Breast epithelium (tissue), 3 donors: ENCODE measurements at regions not wholly inside any gene's neighbourhood (a gene's known extent, or its start where the extent isn't known, plus 50 kb on each side); places are given as distances from the start of the nearest gene placed in this dataset.

ENCODE experiments used
- CTCF ChIP-seq, 3 donors: fragments of 450-650 bp; IDR thresholded peaks; one replicate each; pipeline ENCODE4 v1.5.1; 2016 to 2017; ENCODE audit warnings: antibody characterized with exemption in 3 of 3, mild to moderate bottlenecking in 3 of 3, moderate library complexity in 3 of 3
- POLR2A ChIP-seq: fragments of 450-650 bp; IDR thresholded peaks from one replicate; pipeline ENCODE4 v1.6.1; 2016; ENCODE audit warnings: antibody characterized with exemption, mild to moderate bottlenecking, moderate library complexity
- POLR2AphosphoS5 ChIP-seq, 3 donors: sonication (generic); formaldehyde crosslinking; IDR thresholded peaks; one replicate each; pipeline ENCODE4 v1.6.1; 2017; ENCODE audit warnings: antibody characterized with exemption in 3 of 3

DNA sequence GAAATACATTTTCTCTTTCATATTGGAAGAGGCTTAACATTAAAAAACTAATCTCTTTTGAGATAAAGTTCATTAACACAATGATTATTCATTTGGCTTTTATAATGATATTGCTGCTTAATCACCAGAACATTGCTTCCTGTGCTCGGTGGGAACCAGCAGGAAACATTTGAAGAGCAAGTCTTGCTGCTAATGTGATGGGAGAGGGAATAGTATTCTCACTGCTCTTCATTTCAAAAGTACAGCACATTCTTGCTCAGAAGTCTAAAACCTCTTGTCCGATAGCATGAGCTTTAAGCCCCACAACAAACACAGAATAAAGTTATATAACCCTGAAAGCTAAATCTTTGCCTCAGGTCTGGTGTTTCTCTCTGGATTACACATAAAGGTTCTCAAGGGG lies 190.8 kb upstream of the CNTN4 start:
- TF ChIP-seq POLR2AphosphoS5 (IDR thresholded peaks at IDR 0.05) (no peak), POLR2A (no peak), CTCF (IDR thresholded peaks at IDR 0.05) (no peak)
